Stimulated activated CD8-positive, alpha-beta memory T cell treated with anti-CD3 and anti-CD28 coated beads, Interleukin-2, amount 100 ng/mL, for 1 hour (primary cell): ENCODE measurements at regions not wholly inside any gene's neighbourhood (a gene's known extent, or its start where the extent isn't known, plus 50 kb on each side); places are given as distances from the start of the nearest gene placed in this dataset.

ENCODE experiments used
- DNase-seq, 2 donors: peaks; one replicate each; pipeline ENCODE4 v3.0.0-alpha.2; 2020; ENCODE audit warnings: low read depth in 2 of 2

GRCh38 chr7:45350896-45351295, 193.3 kb downstream of the RAMP3 start:
- DNase-seq = no peak

- no peak for DNase-seq
These were observed 200.7 kb downstream of the RAMP3 start for GRCh38 chr7:45358287-45358686.

- DNase-seq = no peak
These were observed 201.7 kb downstream of the RAMP3 start for GRCh38 chr7:45359250-45359649.

GRCh38 chr7:45359776-45360175, 202.2 kb downstream of the RAMP3 start:
- DNase-seq = no peak

GRCh38 chr7:45363669-45364068, 206.1 kb downstream of the RAMP3 start:
- no peak for DNase-seq

GRCh38 chr7:45365341-45365740, 207.8 kb downstream of the RAMP3 start:
- no peak for DNase-seq

GRCh38 chr7:45366475-45366874, 207.7 kb upstream of the ADCY1 start:
- no peak for DNase-seq

- DNase-seq = no peak
These were observed 207.1 kb upstream of the ADCY1 start for GRCh38 chr7:45367026-45367425.

GRCh38 chr7:45368129-45368807, 205.9 kb upstream of the ADCY1 start:
- DNase-seq = no peak

- no peak for DNase-seq
These were observed 189.7 kb upstream of the ADCY1 start for GRCh38 chr7:45384499-45384898.

- DNase-seq = no peak
These were observed 186.3 kb upstream of the ADCY1 start for GRCh38 chr7:45387837-45388236.

GRCh38 chr7:45389073-45389872, 184.9 kb upstream of the ADCY1 start:
- no peak for DNase-seq

GRCh38 chr7:45390180-45390579, 184.0 kb upstream of the ADCY1 start:
- DNase-seq = no peak

- no peak for DNase-seq
These were observed 183.4 kb upstream of the ADCY1 start for GRCh38 chr7:45390731-45391130.

- DNase-seq = no peak
These were observed 182.3 kb upstream of the ADCY1 start for GRCh38 chr7:45391618-45392451.

GRCh38 chr7:45394117-45394708, 180.0 kb upstream of the ADCY1 start:
- no peak for DNase-seq

- no peak for DNase-seq
These were observed 175.1 kb upstream of the ADCY1 start for GRCh38 chr7:45399069-45399468.

GRCh38 chr7:45400680-45401079, 173.5 kb upstream of the ADCY1 start:
- DNase-seq = no peak

- DNase-seq = no peak
These were observed 173.0 kb upstream of the ADCY1 start for GRCh38 chr7:45401155-45401554.

- DNase-seq = no peak
These were observed 172.3 kb upstream of the ADCY1 start for GRCh38 chr7:45401851-45402250.

GRCh38 chr7:45402480-45403218, 171.5 kb upstream of the ADCY1 start:
- DNase-seq = no peak
